ENCODE measurements at regions not wholly inside any gene's neighbourhood (a gene's known extent, or its start where the extent isn't known, plus 50 kb on each side); places are given as distances from the start of the nearest gene placed in this dataset.

DNA sequence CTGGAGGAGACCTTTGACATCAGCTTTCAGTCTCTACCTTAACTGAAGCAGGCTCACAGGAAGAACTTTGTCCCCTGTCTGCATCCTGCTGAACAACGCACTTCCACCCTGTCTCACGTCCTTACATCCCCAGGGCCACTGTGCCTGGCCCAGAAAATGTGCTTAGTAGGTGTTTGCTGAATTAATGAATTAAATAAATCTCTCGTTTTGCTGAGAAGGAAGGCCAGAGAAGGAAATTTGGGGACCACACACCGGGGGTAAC is 54.3 kb upstream of the CREB3L1 start:
- TF ChIP-seq, protein P1, sequence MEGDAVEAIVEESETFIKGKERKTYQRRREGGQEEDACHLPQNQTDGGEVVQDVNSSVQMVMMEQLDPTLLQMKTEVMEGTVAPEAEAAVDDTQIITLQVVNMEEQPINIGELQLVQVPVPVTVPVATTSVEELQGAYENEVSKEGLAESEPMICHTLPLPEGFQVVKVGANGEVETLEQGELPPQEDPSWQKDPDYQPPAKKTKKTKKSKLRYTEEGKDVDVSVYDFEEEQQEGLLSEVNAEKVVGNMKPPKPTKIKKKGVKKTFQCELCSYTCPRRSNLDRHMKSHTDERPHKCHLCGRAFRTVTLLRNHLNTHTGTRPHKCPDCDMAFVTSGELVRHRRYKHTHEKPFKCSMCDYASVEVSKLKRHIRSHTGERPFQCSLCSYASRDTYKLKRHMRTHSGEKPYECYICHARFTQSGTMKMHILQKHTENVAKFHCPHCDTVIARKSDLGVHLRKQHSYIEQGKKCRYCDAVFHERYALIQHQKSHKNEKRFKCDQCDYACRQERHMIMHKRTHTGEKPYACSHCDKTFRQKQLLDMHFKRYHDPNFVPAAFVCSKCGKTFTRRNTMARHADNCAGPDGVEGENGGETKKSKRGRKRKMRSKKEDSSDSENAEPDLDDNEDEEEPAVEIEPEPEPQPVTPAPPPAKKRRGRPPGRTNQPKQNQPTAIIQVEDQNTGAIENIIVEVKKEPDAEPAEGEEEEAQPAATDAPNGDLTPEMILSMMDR (IDR thresholded peaks at IDR 0.05; ENCODE audit: low read depth, low read length): no peak
- DNase-seq (ENCODE audit: low read depth, low spot score): no peak
- H3K4me3 ChIP-seq (ENCODE audit: low read depth, low read length): no peak overlapping the region
- in situ Hi-C loops (cut with HindIII; ENCODE audit: low sequenced_read_pairs): no loop called here

DNA sequence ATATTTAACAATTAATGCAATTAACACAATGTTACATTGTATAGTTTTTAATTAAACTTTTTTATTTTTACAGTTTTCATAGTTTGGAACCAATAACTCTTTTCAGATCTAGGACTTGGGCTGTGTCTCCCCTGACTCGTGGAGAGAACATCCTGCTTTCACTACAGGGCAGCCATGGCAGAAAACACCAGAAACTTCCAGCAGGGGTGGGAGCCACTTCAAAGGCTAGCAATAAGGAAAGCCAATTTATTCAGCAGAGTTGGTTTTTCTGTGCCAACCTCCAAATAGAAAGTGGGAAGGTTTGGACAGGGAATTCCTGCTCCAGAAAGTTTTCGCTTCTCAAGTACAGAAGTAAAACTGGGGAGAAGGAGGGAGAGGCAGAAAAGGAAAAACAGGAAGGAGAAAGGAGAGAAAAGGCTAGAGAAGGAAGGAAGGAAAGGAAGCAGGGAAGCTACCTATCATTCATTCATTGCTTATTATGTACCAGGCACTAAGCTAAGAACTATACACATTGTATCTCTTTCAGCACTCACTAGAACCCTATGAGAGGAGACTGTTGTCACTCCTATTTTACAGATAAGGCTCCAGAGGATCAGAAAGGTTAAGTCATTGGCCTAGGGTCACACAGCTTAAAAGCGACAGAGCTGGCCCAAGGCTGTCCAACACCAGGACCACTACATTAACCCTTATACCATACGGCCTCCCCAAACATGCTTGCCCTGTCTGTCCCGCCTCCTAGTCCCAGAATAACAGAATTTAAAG is 54.8 kb upstream of the CREB3L1 start:
- TF ChIP-seq, protein P1 (IDR thresholded peaks at IDR 0.05; ENCODE audit: low read depth, low read length): peak; percentile 3
- no peak for DNase-seq (ENCODE audit: low read depth, low spot score)
- in situ Hi-C loops (cut with HindIII; ENCODE audit: low sequenced_read_pairs): no loop called here
- no peak overlapping the region for H3K4me3 ChIP-seq (ENCODE audit: low read depth, low read length)

DNA sequence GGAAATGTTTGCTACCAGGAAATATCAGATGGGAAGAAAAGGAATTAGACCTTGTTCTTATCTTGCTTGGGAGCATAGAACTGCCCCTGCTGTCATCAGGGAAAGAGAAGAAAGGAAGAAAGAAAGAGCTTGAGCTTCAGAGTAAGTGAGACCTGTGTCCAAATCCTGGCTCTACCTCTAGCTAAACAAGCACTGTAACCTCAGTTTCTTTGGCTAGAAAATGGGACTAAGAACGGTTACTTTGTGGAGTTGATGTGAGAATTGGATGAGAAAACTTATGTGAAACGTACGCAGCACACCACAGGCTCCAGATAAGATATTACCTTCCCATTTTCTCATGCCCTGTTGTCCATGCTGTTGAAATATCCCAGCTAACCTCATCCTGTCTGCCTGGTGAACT is 57.1 kb upstream of the CREB3L1 start:
- H3K4me3 ChIP-seq (ENCODE audit: low read depth, low read length): no peak overlapping the region
- in situ Hi-C loops (cut with HindIII; ENCODE audit: low sequenced_read_pairs): no loop called here
- TF ChIP-seq, protein P1 (IDR thresholded peaks at IDR 0.05; ENCODE audit: low read depth, low read length): no peak
- no peak for DNase-seq (ENCODE audit: low read depth, low spot score)

DNA sequence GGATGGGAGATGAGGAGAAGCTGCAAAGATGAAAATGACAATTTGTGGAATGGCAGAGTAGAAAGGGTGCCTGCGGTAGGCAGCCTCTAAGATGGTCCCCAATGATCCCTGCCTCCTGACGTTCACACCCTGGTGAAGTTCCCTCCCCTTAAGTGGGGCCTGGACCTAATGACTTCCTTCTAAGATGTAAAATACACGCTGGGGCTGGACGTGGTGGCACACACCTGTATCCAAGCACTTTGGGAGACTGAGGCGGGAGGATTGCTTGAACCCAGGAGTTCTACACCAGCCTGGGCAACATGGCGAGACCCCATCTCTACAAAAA is 60.7 kb upstream of the CREB3L1 start:
- in situ Hi-C loops (cut with HindIII; ENCODE audit: low sequenced_read_pairs): no loop called here
- H3K4me3 ChIP-seq (ENCODE audit: low read depth, low read length): no peak overlapping the region
- TF ChIP-seq, protein P1 (IDR thresholded peaks at IDR 0.05; ENCODE audit: low read depth, low read length): no peak
- no peak for DNase-seq (ENCODE audit: low read depth, low spot score)

DNA sequence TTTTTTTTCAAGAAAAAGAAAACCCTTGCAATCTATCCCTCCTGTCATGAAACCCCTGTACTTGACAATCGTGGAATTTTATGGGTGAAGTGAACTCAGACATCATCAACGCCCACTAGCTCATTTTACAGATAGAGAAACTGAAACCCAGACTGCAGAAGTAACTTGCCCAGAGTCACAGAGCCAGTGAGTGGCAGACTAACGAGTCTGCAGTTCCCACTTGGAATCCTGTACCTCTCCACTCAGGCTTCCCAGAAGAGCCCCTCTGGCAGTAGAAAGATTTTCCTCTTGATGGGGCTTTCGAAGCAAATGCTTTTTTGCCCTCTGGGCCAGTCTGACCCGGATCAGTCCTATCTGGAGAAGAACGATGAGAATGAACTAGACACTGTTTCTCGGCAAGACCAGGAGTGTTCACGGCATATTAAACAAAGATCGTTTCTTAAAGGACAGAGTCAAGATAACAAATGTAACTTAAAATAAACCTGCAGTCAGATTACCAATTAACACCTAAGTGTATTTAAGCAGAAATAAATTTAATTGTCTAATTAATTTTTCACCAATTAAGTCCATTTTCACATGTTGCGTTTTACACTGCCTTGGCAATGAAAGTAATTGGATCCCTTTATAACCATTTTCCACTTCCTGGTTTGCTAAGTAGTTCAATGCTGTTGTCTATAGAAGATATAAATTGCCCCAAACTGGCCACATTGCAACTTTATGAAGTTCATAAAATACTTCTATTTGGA is 61.3 kb upstream of the CREB3L1 start:
- no peak overlapping the region for H3K4me3 ChIP-seq (ENCODE audit: low read depth, low read length)
- TF ChIP-seq, protein P1 (IDR thresholded peaks at IDR 0.05; ENCODE audit: low read depth, low read length): no peak
- in situ Hi-C loops (cut with HindIII; ENCODE audit: low sequenced_read_pairs): no loop called here
- DNase-seq (ENCODE audit: low read depth, low spot score): no peak

DNA sequence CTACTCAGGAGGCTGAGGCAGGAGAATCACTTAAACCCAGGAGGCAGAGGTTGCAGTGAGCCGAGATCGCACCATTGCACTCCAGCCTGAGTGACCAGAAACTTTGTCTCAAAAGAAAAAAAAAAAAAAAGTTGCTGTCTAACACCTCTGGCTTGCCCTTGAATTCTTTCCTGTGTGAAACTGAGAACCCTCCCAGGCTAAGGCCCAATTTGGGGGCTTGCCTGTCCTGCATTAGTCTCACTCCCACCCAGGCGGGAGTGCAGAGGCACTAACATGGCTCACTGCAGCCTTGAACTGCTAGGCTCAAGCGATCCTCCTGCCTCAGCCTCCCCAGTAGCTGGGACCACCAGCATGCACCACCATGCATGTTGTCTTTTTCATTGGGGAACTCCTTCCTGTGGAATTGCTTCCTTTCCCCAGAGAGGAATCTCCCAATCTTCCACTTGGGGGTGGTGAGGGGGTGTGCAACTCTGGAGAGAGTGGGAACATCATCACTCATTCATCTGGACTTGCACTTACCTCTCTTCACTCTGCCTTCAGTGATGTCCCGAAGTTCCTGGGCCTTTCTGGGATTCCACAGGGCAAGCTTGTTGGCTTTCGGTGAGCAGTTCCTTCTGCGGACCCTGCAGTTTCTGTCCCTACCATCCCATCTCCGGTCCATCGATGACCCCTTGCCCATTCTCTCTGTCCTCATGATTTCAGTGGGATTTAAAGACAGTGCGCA is 62.1 kb upstream of the CREB3L1 start:
- no peak for DNase-seq (ENCODE audit: low read depth, low spot score)
- no peak overlapping the region for H3K4me3 ChIP-seq (ENCODE audit: low read depth, low read length)
- TF ChIP-seq, protein P1 (IDR thresholded peaks at IDR 0.05; ENCODE audit: low read depth, low read length): no peak
- in situ Hi-C loops (cut with HindIII; ENCODE audit: low sequenced_read_pairs): no loop called here
